ENCODE measurements at regions not wholly inside any gene's neighbourhood (a gene's known extent, or its start where the extent isn't known, plus 50 kb on each side); places are given as distances from the start of the nearest gene placed in this dataset.
A peak's percentile ranks its signal among the peaks of the same experiment; 100 is the strongest.

- no peaks in the 10 kb centered on the region for H3K27me3 ChIP-seq (ENCODE audit: insufficient read depth, low read length)
- no peak overlapping the region for H3K18ac ChIP-seq (ENCODE audit: low read length)
- H2BK120ac ChIP-seq (ENCODE audit: insufficient read depth, low read length, poor library complexity): no peak overlapping the region
- H2AK5ac ChIP-seq (ENCODE audit: low read length): no peak overlapping the region
- DNase-seq: peak; percentile 63 to 70
- no peak overlapping the region for H4K91ac ChIP-seq (ENCODE audit: low read depth, low read length)
- no peaks in the 10 kb centered on the region for H3K79me2 ChIP-seq (ENCODE audit: control insufficient read depth, insufficient read depth, low read length, poor library complexity)
- no peak overlapping the region for H3K4me2 ChIP-seq (ENCODE audit: low read length)
- H4K12ac ChIP-seq (ENCODE audit: low read depth, low read length): no peak overlapping the region
- WGBS (ENCODE audit: extremely low coverage, insufficient coverage, insufficient read length): no CpG with 5 or more reads among the region's 1 CpG
- H3K4ac ChIP-seq (ENCODE audit: low read depth, low read length): no peak overlapping the region
- H3K36me3 ChIP-seq (ENCODE audit: control insufficient read depth in 1 of 2, insufficient read depth in 2 of 2, low read length in 2 of 2): no peaks in the 10 kb centered on the region
- no peak overlapping the region for H3K27ac ChIP-seq (ENCODE audit: low read depth, low read length)
- H2AFZ ChIP-seq (ENCODE audit: insufficient read depth, low read length, poor library complexity): no peak overlapping the region
- H2BK5ac ChIP-seq (ENCODE audit: low read depth, low read length, poor library complexity): no peak overlapping the region
- H3K4me3 ChIP-seq (ENCODE audit: low read depth, low read length): no peak overlapping the region
- H3K9ac ChIP-seq (ENCODE audit: low read length): no peak overlapping the region
- no peak overlapping the region for H3K14ac ChIP-seq (ENCODE audit: low read length)
- H2BK12ac ChIP-seq (ENCODE audit: low read length): no peak overlapping the region
- H3K4me1 ChIP-seq (ENCODE audit: control insufficient read depth in 1 of 2, insufficient read depth in 2 of 2, low read length in 2 of 2): no peaks in the 10 kb centered on the region
- no peak overlapping the region for H4K8ac ChIP-seq (ENCODE audit: low read depth, low read length)
- no peak overlapping the region for H3K23ac ChIP-seq (ENCODE audit: low read length)
- H3K79me1 ChIP-seq (ENCODE audit: low read length): no peaks in the 10 kb centered on the region
- H3K9me3 ChIP-seq (ENCODE audit: insufficient read depth, low read depth, low read length): no peaks in the 10 kb centered on the region
These were observed 481.7 kb upstream of the NR5A2 start for GRCh38 chr1:199545780-199546179.

GRCh38 chr1:199546323-199546722 is 481.2 kb upstream of the NR5A2 start:
- H4K12ac ChIP-seq (ENCODE audit: low read depth, low read length): no peak overlapping the region
- H2BK120ac ChIP-seq (ENCODE audit: insufficient read depth, low read length, poor library complexity): no peak overlapping the region
- no peaks in the 10 kb centered on the region for H3K36me3 ChIP-seq (ENCODE audit: control insufficient read depth in 1 of 2, insufficient read depth in 2 of 2, low read length in 2 of 2)
- no peak overlapping the region for H3K23ac ChIP-seq (ENCODE audit: low read length)
- DNase-seq: no peak
- H3K9me3 ChIP-seq (ENCODE audit: insufficient read depth, low read depth, low read length): no peaks in the 10 kb centered on the region
- H3K79me1 ChIP-seq (ENCODE audit: low read length): no peaks in the 10 kb centered on the region
- no peak overlapping the region for H3K9ac ChIP-seq (ENCODE audit: low read length)
- H3K27ac ChIP-seq (ENCODE audit: low read depth, low read length): no peak overlapping the region
- H2AFZ ChIP-seq (ENCODE audit: insufficient read depth, low read length, poor library complexity): no peak overlapping the region
- H4K91ac ChIP-seq (ENCODE audit: low read depth, low read length): no peak overlapping the region
- no CpG with 5 or more reads among the region's 2 CpGs for WGBS (ENCODE audit: extremely low coverage, insufficient coverage, insufficient read length)
- H3K27me3 ChIP-seq (ENCODE audit: insufficient read depth, low read length): no peaks in the 10 kb centered on the region
- H3K79me2 ChIP-seq (ENCODE audit: control insufficient read depth, insufficient read depth, low read length, poor library complexity): no peaks in the 10 kb centered on the region
- H3K4ac ChIP-seq (ENCODE audit: low read depth, low read length): no peak overlapping the region
- H3K4me2 ChIP-seq (ENCODE audit: low read length): no peak overlapping the region
- H3K14ac ChIP-seq (ENCODE audit: low read length): no peak overlapping the region
- H2BK5ac ChIP-seq (ENCODE audit: low read depth, low read length, poor library complexity): no peak overlapping the region
- no peak overlapping the region for H4K8ac ChIP-seq (ENCODE audit: low read depth, low read length)
- H3K4me1 ChIP-seq (ENCODE audit: control insufficient read depth in 1 of 2, insufficient read depth in 2 of 2, low read length in 2 of 2): no peaks in the 10 kb centered on the region
- no peak overlapping the region for H3K4me3 ChIP-seq (ENCODE audit: low read depth, low read length)
- H2AK5ac ChIP-seq (ENCODE audit: low read length): no peak overlapping the region
- H3K18ac ChIP-seq (ENCODE audit: low read length): no peak overlapping the region
- H2BK12ac ChIP-seq (ENCODE audit: low read length): no peak overlapping the region

GRCh38 chr1:199549421-199549820 is 478.1 kb upstream of the NR5A2 start:
- Histone ChIP-seq H2AK5ac (ENCODE audit: low read length) (no peak overlapping the region), H2BK120ac (ENCODE audit: insufficient read depth, low read length, poor library complexity) (no peak overlapping the region), H3K14ac (ENCODE audit: low read length) (no peak overlapping the region), H4K91ac (ENCODE audit: low read depth, low read length) (no peak overlapping the region), H3K27ac (ENCODE audit: low read depth, low read length) (no peak overlapping the region), H3K27me3 (ENCODE audit: insufficient read depth, low read length) (no peaks in the 10 kb centered on the region), H3K79me2 (ENCODE audit: control insufficient read depth, insufficient read depth, low read length, poor library complexity) (no peaks in the 10 kb centered on the region), H3K4me1 (ENCODE audit: control insufficient read depth in 1 of 2, insufficient read depth in 2 of 2, low read length in 2 of 2) (no peaks in the 10 kb centered on the region), H2BK12ac (ENCODE audit: low read length) (no peak overlapping the region), H3K4me3 (ENCODE audit: low read depth, low read length) (no peak overlapping the region), H3K4me2 (ENCODE audit: low read length) (no peak overlapping the region), H3K9ac (ENCODE audit: low read length) (no peak overlapping the region), H3K18ac (ENCODE audit: low read length) (no peak overlapping the region), H2AFZ (ENCODE audit: insufficient read depth, low read length, poor library complexity) (no peak overlapping the region), H4K12ac (ENCODE audit: low read depth, low read length) (no peak overlapping the region), H3K9me3 (ENCODE audit: insufficient read depth, low read depth, low read length) (no peaks in the 10 kb centered on the region), H3K79me1 (ENCODE audit: low read length) (no peaks in the 10 kb centered on the region), H2BK5ac (ENCODE audit: low read depth, low read length, poor library complexity) (no peak overlapping the region), H3K4ac (ENCODE audit: low read depth, low read length) (no peak overlapping the region), H4K8ac (ENCODE audit: low read depth, low read length) (no peak overlapping the region), H3K23ac (ENCODE audit: low read length) (no peak overlapping the region), H3K36me3 (ENCODE audit: control insufficient read depth in 1 of 2, insufficient read depth in 2 of 2, low read length in 2 of 2) (no peaks in the 10 kb centered on the region)
- WGBS (ENCODE audit: extremely low coverage, insufficient coverage, insufficient read length): no CpG with 5 or more reads among the region's 2 CpGs
- DNase-seq: no peak

GRCh38 chr1:199550199-199551065 is 477.1 kb upstream of the NR5A2 start:
- no peak overlapping the region for H3K4ac ChIP-seq (ENCODE audit: low read depth, low read length)
- H3K79me2 ChIP-seq (ENCODE audit: control insufficient read depth, insufficient read depth, low read length, poor library complexity): no peaks in the 10 kb centered on the region
- H2BK120ac ChIP-seq (ENCODE audit: insufficient read depth, low read length, poor library complexity): no peak overlapping the region
- no peak overlapping the region for H2BK12ac ChIP-seq (ENCODE audit: low read length)
- H3K27me3 ChIP-seq (ENCODE audit: insufficient read depth, low read length): no peaks in the 10 kb centered on the region
- H3K9me3 ChIP-seq (ENCODE audit: insufficient read depth, low read depth, low read length): no peaks in the 10 kb centered on the region
- H3K14ac ChIP-seq (ENCODE audit: low read length): no peak overlapping the region
- H3K23ac ChIP-seq (ENCODE audit: low read length): no peak overlapping the region
- no peak overlapping the region for H4K91ac ChIP-seq (ENCODE audit: low read depth, low read length)
- H3K4me1 ChIP-seq (ENCODE audit: control insufficient read depth in 1 of 2, insufficient read depth in 2 of 2, low read length in 2 of 2): no peaks in the 10 kb centered on the region
- no peak overlapping the region for H2AFZ ChIP-seq (ENCODE audit: insufficient read depth, low read length, poor library complexity)
- H3K4me2 ChIP-seq (ENCODE audit: low read length): no peak overlapping the region
- no peaks in the 10 kb centered on the region for H3K79me1 ChIP-seq (ENCODE audit: low read length)
- no peak overlapping the region for H4K8ac ChIP-seq (ENCODE audit: low read depth, low read length)
- no peak for DNase-seq
- no CpG with 5 or more reads among the region's 4 CpGs for WGBS (ENCODE audit: extremely low coverage, insufficient coverage, insufficient read length)
- H3K36me3 ChIP-seq (ENCODE audit: control insufficient read depth in 1 of 2, insufficient read depth in 2 of 2, low read length in 2 of 2): no peaks in the 10 kb centered on the region
- no peak overlapping the region for H4K12ac ChIP-seq (ENCODE audit: low read depth, low read length)
- no peak overlapping the region for H2AK5ac ChIP-seq (ENCODE audit: low read length)
- no peak overlapping the region for H3K4me3 ChIP-seq (ENCODE audit: low read depth, low read length)
- no peak overlapping the region for H3K18ac ChIP-seq (ENCODE audit: low read length)
- H3K9ac ChIP-seq (ENCODE audit: low read length): no peak overlapping the region
- no peak overlapping the region for H2BK5ac ChIP-seq (ENCODE audit: low read depth, low read length, poor library complexity)
- no peak overlapping the region for H3K27ac ChIP-seq (ENCODE audit: low read depth, low read length)

Measured in trophoblast cell (in vitro differentiated cells and primary cell).